Breast epithelium (tissue), 3 donors: ENCODE measurements at regions not wholly inside any gene's neighbourhood (a gene's known extent, or its start where the extent isn't known, plus 50 kb on each side); places are given as distances from the start of the nearest gene placed in this dataset.

Experiments used
- POLR2A ChIP-seq: fragments of 450-650 bp; IDR thresholded peaks from one replicate; pipeline ENCODE4 v1.6.1; 2016; ENCODE audit warnings: antibody characterized with exemption, mild to moderate bottlenecking, moderate library complexity
- POLR2AphosphoS5 ChIP-seq, 3 donors: sonication (generic); formaldehyde crosslinking; IDR thresholded peaks; one replicate each; pipeline ENCODE4 v1.6.1; 2017; ENCODE audit warnings: antibody characterized with exemption in 3 of 3
- TF ChIP-seq, protein P1 (sequence below), 3 donors: fragments of 450-650 bp; IDR thresholded peaks; one replicate each; pipeline ENCODE4 v1.5.1; 2016 to 2017; ENCODE audit warnings: antibody characterized with exemption in 3 of 3, mild to moderate bottlenecking in 3 of 3, moderate library complexity in 3 of 3

DNA sequence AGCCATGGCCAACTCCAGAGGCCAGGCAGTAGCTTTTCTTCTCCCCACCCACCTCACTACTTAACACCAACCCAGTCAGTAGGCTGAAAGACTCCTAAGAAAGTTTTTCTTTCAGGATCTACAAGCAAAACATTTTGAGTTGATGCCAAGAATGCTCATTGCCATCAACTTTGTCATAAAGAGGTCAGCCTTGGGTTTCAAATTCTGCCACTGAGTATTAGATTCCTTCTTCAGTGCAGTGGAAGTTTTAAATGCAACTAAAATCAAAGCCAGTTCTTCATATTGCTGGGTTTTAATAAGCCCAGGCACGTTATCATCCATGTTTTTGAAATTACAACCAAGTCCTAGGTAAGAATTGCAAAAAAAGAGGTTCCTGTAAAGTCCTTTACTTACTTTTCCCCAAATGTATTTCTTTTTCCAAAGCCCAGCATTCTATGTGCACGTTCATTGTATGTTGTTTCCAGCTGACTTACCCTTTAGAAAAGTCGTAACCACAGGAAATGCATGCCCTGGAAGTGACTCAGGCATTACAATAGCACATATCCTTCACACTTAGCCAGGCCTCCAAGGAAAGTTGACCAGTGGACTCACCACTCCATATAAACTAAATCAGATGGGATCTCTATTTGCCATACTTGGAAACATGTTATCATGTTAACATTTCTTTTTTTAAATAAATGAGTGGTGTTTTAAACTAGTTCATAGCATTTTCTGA is 229.9 kb downstream of the SOX3 start:
- no peak for TF ChIP-seq POLR2A
- TF ChIP-seq, protein P1, sequence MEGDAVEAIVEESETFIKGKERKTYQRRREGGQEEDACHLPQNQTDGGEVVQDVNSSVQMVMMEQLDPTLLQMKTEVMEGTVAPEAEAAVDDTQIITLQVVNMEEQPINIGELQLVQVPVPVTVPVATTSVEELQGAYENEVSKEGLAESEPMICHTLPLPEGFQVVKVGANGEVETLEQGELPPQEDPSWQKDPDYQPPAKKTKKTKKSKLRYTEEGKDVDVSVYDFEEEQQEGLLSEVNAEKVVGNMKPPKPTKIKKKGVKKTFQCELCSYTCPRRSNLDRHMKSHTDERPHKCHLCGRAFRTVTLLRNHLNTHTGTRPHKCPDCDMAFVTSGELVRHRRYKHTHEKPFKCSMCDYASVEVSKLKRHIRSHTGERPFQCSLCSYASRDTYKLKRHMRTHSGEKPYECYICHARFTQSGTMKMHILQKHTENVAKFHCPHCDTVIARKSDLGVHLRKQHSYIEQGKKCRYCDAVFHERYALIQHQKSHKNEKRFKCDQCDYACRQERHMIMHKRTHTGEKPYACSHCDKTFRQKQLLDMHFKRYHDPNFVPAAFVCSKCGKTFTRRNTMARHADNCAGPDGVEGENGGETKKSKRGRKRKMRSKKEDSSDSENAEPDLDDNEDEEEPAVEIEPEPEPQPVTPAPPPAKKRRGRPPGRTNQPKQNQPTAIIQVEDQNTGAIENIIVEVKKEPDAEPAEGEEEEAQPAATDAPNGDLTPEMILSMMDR (IDR thresholded peaks at IDR 0.05), result no peak
- TF ChIP-seq POLR2AphosphoS5 (IDR thresholded peaks at IDR 0.05), result no peak
